NT2/D1 (cell line): ENCODE measurements at regions not wholly inside any gene's neighbourhood (a gene's known extent, or its start where the extent isn't known, plus 50 kb on each side); places are given as distances from the start of the nearest gene placed in this dataset.

Source experiments
- SUZ12 ChIP-seq: IDR thresholded peaks from 2 replicates; pipeline ENCODE4 v1.6.1; 2011; ENCODE audit not compliant: insufficient read length, insufficient read depth; ENCODE audit errors: extremely low read depth
- YY1 ChIP-seq: IDR thresholded peaks from 2 replicates; pipeline ENCODE4 v1.6.1; 2011; ENCODE audit not compliant: insufficient read length, insufficient read depth
- ZNF274 ChIP-seq: IDR thresholded peaks from 2 replicates; pipeline ENCODE4 v1.6.1; 2011; ENCODE audit warnings: mild to moderate bottlenecking, low read depth, low read length

DNA sequence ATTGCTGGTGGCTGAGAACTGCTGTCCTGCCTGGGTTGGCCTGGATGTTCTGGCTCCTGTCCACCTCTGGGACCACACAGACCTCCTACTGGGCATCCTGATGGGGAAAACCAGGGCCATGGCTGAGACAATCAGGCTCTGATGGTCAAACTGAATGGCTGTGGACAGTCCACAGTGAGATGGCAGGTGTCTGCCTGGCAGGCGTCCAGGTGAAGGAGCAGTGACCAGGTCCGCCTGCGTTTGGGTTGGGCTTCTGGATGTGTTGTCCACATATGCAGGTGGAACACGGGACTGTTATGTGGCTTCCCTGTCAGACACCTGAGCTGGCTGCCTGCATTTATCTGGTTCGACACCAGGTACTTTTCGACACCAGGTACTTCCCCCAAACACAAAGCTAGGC, 241.7 kb downstream of the BUB3 start:
- no peak for TF ChIP-seq YY1
- TF ChIP-seq SUZ12, result no peak
- no peak for TF ChIP-seq ZNF274
